DMS153 (cell line): ENCODE measurements at regions not wholly inside any gene's neighbourhood (a gene's known extent, or its start where the extent isn't known, plus 50 kb on each side); places are given as distances from the start of the nearest gene placed in this dataset.

ENCODE experiments used
- DNase-seq: peaks from one replicate; lab custom pipeline; 2025; lab: John Stamatoyannopoulos, UW

DNA sequence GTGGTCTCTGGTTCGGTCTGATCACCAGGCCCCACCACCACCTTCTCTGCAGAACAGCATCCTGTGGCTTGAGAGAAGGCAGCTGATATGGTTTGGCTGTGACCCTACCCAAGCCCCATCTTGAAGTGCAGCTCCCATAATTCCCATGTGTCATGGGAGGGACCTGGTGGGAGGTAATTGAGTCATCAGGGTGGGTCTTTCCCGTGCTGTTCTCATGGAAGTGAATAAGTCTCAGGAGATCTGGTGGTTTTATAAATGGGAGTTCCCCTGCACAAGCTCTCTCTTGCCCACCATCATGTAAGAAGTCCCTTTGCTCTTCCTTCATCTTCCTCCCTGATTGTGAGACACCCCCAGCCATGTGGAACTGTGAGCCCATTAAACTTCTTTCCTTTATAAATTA, 352.3 kb upstream of the CDH5 start:
- DNase-seq = no peak

GRCh38 chr16:66013486-66013885, 353.0 kb upstream of the CDH5 start:
- DNase-seq = no peak

DNA sequence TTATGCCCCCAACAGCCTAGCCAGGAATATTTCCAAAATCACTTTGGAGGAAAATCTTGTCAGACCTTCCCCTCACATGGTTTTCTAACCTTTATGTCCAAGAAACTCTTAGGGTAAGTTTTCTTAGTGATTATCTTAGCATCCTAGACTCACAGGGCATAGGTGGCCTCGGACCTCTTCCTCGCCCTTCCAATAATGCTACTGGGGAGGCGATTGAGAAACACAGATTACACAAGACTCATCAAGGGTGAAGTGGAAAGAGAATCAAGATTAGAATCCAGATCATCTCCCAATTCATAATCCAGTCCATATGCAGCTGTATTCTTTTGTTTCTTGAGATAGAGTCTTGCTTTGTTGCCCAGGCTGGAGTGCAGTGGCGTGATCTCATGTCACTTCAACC, 358.4 kb upstream of the CDH5 start:
- no peak for DNase-seq

GRCh38 chr16:66007717-66008116, 358.8 kb upstream of the CDH5 start:
- no peak for DNase-seq

DNA sequence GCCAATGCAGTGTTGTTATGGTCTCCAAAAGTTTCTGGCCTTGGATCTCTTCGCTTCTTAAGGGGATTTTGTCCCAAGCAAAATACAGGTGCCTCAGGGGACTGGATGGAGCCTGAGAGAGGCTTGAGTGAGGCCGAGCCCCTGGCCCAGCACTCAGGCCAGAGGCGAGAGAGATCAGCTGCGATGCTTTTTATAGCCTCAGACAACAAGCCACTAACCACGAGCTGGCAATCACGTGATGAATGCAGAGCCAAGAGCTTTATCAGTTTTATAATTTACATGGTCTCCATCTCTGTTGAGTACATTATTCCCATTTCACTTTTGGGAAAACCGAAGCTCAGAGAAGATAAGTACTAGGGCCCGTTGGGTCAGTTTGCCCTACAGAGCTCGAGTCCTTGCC, 360.0 kb upstream of the CDH5 start:
- DNase-seq = no peak

- DNase-seq = no peak
Measured at GRCh38 chr16:66004699-66005098, 361.8 kb upstream of the CDH5 start.

GRCh38 chr16:66003201-66003600, 363.3 kb upstream of the CDH5 start:
- DNase-seq = no peak

DNA sequence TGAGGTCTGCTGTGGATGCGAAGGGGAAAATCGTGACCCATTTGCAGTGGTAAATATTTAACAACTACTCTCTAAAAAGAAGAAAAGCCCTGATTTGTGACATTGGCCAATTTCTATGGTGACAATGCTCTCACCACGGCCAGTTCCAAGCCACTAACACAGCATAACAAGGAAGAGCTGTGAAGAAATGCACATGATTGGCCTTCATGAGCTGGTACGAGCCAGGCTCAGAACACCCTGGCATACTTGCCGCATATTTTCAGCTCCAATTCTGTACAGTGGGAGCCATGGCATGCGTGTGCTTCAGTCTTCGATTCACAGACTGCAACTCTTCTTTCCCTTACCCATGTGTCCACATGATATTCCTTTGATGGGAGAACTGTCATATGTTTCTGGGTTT, 363.9 kb upstream of the CDH5 start:
- DNase-seq = no peak

- no peak for DNase-seq
Measured at GRCh38 chr16:66001432-66001831, 365.1 kb upstream of the CDH5 start.

DNA sequence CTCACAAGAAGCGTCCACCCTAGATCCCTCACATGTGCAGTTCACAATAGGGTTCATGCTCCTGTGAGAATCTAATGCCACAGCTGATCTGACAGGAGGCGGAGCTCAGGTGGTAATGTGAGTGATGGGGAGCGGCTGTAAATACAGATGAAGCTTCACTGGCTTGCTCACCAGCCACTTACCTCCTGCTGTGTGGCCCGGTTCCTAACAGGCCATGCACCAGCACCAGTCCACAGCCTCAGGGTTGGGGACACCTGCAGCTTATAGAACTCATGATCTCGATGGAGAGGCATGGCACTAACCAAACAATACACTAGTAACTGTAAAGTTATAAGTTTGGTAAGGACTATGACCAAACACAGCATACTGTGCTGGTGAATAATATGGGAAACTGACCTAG, 368.0 kb upstream of the CDH5 start:
- DNase-seq = no peak

DNA sequence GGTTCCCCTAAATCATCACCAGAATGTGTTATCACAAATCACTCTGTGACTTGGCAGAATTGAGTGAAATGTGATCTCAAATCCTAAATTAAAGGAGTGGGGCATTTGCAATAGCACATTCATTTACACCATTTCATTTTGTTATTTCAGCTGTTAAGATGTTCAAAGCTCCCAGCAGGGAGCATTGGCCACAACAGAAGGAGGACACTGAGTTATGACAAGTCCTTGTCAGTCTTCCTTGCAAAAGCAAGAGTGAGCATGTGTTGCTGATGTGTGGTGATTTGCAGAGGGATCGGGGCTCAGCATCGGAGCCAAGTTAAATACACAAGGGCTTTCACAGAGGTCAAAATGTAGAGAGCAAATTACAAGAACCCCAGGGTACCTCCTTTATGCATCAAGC, 372.2 kb upstream of the CDH5 start:
- DNase-seq = no peak

DNA sequence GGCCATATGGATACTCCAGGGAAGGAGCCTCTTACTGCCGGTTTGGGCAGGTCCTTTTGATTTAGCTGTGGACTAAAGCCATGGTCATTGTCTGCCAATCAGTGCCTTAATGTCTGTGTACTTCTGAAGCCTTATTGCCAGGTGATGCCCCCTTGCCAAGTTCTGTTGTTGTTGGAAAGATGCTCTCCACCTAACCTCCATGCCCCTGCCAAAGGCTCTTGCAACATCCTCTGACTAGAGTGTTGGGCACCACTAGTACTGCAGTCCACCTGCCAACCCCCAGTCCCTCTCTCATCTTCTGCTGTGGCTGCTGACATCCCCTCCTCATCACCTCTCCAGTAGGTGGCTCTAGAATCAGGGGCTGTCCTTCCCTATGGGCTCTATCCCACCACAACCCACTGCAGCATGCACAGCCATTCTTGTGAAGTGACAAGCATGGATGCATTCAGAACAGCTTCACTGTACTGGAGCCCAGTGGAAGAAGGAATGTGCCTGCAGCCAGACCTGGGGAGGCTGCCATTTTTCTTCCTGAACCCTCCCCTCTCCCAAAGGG, 375.3 kb upstream of the CDH5 start:
- no peak for DNase-seq

DNA sequence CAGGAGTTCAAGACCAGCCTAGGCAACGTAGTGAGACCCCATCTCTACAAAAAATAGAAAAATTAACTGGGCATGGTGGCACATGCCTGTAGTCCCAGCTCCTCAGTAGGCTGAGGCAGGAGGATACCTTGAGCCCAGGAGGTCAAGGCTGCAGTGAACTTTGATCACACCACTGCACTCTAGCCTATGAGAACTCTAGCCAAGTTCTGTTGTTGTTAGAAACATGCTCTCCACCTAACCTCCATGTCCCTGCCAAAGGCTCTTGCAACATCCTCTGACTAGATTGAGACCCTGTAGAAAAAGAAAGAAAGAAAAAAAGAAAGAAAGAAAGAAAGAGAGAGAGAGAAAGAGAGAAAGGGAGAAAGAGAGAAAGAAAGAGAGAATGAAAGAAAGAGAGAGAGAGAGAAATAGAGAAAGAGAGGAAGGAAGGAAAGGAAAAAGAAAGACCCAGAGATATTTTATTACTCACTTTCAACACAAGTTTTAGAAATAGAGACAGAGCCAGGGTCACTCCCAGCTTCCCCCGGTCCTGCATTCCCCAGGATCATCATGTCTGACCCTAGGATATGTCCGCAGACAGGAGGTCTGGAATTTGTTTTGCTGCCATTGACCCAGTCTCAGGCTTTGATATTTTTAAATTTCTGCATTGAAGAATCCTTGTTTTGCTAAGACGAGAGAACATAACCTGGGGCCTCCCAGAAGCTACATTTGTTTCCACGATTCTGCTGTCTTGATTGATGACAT, 376.5 kb upstream of the CDH5 start:
- no peak for DNase-seq

DNA sequence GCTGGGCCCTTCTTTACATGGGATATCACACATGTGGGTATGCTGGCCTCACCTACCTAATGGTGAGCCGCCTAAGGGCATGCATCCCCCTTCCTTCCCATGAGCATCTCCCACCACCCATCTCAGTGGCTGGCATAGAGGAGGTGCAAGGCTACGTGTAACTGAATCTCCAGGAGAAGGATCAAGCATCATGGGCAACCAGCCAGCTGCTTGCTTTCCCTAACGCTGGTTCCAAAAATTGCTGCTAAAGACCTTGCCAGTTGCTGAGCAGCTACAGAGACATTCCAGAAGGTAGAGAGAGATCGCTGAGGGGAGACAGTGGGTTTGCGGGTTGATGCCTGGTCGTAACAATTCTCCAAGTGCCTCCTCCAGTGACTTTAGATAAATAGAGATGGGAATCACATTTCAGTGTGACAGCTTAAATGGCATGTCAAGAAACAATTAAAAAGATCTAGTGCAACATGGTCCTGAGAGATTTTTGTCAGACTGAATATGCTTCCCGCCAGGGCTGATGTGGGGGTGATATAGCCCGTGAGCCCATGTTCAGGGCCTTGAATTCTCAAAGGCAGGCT, 378.4 kb upstream of the CDH5 start:
- no peak for DNase-seq

GRCh38 chr16:65984296-65984695, 382.2 kb upstream of the CDH5 start:
- DNase-seq = no peak

GRCh38 chr16:65981057-65981456, 385.4 kb upstream of the CDH5 start:
- peak; percentile 67 for DNase-seq

DNA sequence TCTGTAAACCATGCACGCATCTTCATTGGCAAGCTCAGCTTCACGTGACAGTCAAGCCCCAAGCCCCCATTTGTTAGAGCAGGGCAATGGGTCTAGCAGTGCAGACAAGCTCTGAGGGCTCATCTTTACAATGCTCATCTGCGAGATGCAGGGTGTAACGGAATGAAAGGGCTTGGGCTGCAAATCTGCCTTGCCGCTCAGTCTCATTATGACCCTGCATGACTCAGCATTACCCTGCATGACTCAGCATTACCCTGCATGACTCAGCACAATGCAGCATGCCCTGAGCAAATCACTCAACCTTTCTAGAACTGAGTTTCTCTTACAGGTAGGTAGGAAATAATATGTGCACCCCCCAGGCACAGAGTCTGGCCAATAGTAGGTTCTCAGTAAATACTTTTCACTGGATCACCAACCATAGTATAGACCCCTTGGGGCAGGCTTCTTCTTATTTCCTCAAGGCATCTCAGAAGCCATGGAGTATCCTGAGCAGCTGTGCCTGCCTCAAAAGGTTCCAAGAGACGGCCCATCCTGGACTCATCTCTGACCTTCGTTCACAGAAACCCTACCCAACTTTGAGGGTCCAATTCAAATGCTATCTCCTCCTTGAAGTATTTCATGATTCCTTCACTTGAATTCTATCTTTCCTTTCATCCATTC, 391.3 kb upstream of the CDH5 start:
- no peak for DNase-seq

GRCh38 chr16:65967376-65967775, 399.1 kb upstream of the CDH5 start:
- no peak for DNase-seq

GRCh38 chr16:65965628-65966027, 400.9 kb upstream of the CDH5 start:
- no peak for DNase-seq

- no peak for DNase-seq
Measured at GRCh38 chr16:65964752-65965151, 401.7 kb upstream of the CDH5 start.

GRCh38 chr16:65961476-65962143, 404.9 kb upstream of the CDH5 start:
- DNase-seq = no peak

GRCh38 chr16:65959983-65960382, 406.5 kb upstream of the CDH5 start:
- DNase-seq = no peak

DNA sequence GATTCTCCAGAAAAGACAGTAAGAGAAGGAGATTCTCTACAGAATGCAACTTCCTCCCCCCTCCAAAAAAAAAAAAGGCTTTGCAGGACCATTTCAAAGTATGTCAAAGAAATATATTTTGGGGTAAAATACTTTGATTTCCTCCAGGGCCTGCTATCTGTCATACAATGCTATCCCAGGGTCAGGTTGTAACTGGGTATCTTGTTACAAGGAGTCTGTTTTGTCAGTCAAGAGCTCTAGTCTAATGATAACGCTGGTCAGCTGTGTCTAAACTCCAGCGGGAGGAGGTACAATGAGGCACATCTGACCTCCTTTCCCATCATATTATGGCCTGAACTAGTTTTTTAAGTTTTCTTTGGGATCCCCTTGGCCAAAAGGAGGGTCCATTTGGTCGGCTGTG, 408.4 kb upstream of the CDH5 start:
- DNase-seq = no peak
